Stimulated activated CD4-positive, alpha-beta T cell treated with anti-CD3 and anti-CD28 coated beads, TNF-alpha, amount 100 ng/mL, for 4 hours (primary cell): ENCODE measurements at regions not wholly inside any gene's neighbourhood (a gene's known extent, or its start where the extent isn't known, plus 50 kb on each side); places are given as distances from the start of the nearest gene placed in this dataset.

Experiments
- DNase-seq, 3 experiments: peaks; one replicate each; pipeline ENCODE4 v3.0.0-alpha.2; 2020; ENCODE audit warnings: low read depth in 3 of 3

DNA sequence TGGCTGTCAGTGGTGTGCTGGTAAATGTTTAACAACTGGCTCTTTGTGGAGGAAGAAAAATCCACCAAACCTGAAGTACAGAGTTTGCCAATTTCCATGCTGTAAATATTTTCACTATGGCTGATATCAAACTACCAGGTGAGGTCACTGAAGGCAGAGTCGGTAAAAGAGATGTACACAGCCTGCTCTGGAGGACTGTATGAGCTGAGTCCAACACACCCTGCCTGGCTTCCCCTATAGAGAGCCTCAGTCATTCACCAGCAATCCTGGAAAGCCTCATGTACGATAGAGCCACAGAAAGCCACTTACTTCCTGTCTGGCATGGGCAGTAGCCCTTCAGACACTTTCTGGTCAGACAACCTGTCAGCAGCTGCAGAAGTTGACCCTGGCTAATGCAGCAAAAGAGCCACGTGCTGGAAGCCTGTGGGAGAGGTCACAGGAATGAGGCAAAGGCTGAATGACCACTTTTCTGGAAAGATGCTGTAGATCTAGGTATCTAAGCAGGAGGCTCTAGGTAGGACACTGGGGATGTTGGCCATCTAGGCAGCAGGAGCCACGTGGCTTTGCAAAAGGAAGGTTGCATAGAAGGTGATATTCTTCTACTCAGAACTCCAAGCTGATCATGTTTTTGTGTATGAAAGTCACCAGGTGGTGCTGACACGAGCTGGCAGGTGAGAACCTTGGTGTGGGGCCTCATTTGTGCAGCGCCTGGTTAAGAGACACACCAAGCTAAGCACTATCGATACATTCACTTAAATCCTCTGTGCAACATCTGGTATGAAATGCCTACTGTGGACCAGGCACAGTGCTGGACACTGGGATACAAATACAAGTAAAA lies 553.9 kb downstream of the VRK1 start:
- DNase-seq: no peak

DNA sequence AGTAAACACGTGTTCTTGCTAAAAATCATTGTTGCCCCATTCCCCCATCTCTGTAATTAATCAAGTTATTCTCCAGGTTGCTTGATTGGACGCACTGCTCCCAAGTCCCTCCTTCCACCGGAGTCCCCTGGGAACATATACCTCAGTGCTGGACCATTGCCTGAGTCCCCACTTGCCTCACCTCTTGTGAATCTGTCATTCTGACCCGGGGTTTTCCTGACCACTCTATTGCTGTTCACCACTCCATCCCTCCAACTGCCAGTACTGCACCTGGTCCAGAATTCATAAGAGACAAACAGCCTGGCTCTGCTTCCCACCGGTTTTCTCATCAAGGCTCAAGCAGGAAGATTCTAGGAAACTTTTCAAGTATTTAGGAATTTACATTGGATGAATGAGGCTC lies 555.9 kb downstream of the VRK1 start:
- no peak for DNase-seq

DNA sequence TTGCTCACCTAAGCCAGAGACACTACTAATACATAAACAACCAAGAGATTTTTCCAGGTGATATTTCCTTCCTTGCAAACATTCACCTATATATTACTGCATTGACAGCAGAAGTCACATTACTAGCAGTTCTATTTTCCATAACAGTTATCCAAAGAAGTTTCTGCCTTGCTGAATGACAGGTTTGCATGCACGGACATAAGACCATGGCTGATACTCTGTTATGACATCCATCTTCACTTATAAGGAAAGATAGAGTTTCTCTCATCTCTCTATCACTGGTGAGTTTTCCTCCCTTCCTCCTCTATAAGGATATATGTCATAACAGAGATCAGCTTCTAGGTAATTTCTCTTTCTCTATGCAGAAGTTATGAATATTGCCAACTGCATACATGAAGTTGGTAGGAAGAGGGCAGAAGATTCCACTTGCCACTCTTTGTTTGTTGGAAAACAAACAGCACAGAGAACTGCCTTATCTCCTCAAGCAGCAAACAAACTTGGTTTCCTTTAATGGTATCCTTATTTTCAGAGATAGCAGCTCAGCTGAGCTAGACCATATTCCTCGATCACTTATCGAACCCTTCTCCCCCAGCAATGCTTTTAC lies 557.0 kb downstream of the VRK1 start:
- no peak for DNase-seq

DNA sequence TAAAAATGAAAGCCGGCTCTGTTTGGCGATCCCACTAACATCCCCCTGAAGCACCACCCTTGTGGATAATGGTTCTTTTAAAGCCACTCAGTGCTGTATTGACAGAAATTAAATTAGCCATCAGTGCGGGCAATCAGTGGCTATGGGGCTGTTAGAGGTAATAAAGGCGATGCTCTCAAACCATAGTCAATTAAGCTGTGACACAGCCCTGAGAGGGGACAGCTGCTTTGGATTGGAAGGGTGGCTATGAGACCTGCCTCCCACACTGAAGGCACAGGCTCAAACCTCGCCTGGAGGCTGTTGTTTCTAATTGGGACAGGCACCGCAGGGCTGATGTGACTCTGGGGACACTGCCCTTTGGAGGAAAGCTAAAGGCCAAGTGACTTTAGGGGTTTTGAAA lies 562.2 kb downstream of the VRK1 start:
- DNase-seq: no peak

DNA sequence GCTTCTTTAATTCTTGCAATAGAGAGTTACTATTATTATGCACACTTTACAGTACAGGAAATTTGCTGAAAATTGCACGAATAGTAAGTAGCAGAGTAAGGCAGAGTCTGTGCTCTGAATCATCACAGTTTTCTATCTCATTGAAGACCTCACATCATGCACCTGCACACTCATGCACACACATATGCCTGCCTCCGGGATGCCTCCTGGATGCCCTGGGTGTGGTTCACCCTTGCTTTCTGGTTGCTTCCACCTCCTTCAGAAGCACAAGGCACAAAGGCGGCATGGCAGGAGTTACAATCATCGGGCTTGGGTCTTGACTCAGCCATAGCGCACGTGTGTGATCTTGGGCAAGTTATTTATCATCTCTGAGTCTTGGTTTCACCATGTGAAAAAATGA lies 564.0 kb downstream of the VRK1 start:
- no peak for DNase-seq

DNA sequence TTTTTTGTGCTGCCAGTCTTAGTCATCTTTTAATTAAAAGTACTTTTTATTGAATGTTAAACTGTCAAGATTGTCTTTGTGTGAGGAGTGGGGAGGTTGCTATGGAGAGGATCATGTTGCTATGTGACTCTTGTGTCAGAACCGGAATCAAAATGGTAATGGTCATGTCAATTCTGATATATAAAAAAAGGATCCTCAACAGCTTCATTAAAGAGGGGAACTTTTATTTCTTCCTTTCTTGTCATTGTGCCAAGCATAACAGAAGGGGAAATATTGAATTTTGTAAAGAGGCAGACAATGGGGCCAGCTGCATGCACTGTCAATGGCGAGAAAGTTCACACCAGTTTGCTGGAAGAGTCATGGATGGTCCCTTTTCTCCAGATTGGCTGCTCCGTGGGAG lies 564.8 kb downstream of the VRK1 start:
- no peak for DNase-seq

DNA sequence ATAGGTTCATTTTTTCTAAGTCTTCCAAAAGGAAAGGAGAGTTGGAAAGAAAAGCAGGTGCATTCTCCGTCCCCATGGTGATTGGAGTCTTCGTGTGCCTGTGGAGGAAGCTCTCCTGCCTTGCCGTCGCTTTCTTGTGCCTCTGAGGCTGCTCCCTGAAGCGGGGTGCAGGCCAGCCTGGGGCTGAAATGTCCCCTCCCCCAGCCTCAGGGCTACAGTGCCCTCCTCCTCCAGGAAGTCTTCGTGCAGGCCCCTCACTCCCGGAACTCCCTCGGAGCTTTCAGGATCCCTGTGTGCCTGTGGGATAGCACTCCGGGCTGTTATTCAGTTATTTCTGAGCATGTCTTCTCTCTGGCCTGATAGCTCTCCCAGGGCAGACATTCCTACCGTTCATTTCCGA lies 569.2 kb downstream of the VRK1 start:
- DNase-seq: no peak

DNA sequence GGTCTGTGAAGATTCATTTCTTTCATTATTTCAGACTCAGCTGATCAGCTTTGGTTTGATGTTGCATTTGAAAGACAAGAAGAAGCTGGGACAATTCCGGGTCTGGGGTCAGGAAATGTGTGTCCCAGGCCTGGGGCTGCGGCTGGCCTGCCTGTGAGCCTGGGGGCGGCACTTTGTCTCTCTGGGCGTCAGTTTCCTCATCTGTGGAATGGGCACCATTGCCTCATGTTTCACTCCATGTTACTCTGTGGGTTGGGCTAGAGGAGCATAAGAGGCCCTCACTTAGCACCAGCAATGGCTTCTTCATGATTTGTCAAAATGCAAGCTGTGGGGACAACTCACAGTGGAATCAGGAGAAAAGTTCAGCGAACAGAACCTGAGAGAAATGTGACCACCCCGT lies 570.1 kb downstream of the VRK1 start:
- no peak for DNase-seq

DNA sequence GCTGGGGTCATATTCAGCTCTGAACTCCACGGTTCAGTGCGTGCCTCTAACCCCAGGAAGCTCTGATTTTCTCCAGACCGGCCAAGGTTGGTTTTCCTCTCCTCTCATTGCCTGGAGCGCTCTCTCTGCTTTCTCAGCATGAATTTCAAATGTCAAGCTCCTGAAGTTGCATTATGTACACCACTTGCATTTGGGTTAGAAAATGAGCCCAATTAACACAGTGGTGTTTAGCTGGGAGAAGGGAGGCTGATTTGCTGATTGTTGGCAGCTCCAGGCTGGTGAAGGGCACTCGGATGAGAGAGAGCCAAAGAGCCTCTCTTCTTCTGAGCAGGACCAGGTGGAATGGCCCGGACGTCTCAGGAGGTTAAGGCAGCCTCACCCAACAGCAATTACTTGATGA lies 570.9 kb downstream of the VRK1 start:
- no peak for DNase-seq

DNA sequence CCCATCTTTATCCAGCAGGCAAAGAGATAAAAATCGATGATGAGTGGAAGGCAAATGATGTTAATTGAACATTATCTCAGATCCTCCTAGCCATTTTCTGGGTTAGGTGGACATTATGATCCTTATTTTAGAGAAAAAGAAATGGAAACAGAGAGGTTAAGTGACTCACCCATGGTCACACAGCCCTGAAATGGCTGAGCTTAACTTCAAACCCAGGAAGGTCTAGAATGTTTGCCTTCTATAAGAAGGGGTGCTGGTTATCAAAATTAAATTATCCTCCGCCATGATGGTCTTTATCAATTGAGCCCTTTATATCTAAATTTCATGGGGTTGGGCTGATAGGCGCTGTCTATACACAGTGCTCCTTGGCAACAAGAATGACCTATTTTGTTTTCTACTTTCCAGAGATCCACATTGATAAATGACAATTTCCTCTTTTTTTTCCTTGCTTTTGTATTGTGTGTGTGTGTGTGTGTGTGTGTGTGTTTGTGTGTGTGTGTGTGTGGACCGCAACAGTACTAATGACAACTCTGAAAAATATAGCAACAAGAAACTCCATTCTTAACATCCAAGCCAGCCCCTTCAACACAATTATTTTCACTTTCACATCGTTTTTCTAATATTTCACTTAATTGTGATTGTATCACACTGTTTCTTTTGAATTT lies 571.9 kb downstream of the VRK1 start:
- no peak for DNase-seq

DNA sequence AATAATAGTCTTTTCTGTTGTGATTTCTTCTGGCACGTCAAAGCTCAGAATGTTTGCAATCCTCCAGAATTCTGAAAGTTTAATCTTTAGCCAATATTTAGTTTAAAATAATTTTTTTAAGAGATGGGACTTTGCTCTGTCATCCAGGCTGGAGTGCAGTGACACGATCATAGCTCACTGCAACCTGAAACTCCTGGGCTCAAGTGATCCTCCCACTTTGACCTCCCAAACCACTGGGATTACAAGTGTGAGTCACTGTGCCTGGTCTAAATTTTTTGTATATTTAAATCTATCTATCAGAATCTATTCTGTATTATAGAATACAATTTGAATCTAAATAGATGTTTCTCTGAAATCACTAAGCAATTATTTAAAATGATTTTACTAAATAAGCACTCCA lies 572.7 kb downstream of the VRK1 start:
- DNase-seq: no peak

DNA sequence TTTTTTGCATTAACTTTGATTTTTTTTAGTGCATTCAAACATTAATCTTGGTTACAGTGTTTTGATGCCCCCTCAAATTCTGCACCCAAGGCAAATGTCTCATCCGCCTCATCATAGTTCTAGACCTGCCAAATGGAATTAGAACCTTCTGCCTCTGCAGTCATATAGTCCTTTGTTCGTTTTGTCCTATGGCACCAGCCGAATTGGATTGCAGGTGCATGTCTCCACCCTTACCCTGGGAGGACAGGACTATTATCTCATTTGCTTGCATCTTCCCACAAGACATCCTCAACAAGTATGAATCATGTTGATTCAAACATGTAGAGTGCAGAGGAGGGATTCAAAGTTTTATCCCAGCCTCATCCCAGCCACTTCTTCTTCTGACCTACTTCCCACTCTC lies 579.1 kb downstream of the VRK1 start:
- no peak for DNase-seq

DNA sequence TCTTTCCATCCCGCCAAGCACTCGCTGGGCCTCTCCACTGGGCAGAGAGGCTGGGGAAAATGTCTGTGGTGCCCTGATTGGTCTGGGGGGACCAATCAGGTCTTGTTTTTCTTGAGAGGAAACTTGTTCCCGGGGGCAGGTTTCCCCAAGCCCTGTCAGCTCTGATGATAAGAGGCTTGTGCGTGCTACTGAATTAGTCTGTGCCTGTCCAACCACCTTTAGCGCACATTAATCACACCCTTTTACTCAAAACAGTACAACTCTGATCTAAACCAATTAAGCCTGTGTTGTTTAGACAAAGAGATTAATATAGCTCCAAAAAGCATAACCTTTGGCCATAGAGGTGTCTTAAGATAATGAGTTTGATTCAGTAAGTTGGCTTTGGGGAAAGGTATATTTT lies 580.4 kb downstream of the VRK1 start:
- no peak for DNase-seq

DNA sequence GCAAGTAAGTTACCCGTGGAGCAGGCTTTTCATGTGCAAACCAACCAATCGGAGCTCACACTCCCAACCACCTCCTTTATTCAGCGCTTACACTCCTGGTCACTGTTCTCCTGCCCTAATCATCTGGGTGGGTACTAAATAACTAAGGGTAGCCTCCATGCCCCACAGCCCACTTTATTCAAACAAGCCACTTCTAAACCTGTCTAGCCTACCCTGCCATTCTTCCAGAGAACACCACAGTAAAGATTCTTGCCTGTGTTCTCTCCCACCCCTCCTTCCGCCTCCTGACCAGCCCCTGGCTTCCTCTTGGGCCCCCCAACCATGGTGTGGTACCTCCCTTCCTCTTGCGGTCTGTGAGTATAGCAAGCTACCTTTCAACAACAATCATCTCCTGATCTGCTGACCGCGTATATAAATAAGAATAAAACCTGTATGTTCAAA lies 581.9 kb downstream of the VRK1 start:
- no peak for DNase-seq

DNA sequence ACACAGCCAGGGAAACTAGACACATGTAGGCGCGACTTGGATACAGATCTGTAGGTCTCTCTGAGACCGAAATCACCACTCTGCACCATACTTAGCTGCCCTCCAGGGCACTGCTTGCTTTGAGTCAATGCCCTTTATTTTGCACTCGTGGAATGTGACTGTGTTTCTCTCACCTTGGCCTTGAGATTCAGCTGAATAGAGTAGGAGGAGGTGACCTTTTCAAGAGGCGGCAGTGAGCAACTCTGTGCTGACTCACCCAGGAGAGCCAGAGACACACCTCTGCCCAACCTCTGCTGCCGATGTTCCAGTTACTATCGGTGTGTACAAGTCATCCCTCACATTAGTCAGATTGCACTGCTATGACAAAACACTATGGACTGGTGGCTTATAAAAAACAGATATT lies 583.4 kb downstream of the VRK1 start:
- DNase-seq: peak; percentile 25 to 50 (median 49)

DNA sequence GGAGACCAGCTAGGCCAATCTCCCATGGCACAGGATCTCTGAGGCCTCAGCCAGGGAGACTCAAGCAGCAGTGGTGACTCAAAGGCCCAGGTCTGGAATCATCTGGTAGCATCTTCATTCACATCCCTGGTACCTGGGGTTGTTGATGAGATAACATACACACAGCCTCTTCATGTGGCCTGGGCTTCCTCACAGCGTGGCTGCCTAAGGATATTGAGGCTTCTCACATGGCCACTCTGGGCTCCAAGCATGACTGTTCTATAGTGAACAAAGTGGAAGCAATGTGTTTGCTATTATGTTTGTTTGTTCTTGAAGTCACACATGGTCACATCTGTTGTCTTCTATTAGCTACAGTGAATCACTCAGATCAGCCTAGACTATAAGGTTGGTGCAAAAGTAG lies 584.1 kb downstream of the VRK1 start:
- no peak for DNase-seq

DNA sequence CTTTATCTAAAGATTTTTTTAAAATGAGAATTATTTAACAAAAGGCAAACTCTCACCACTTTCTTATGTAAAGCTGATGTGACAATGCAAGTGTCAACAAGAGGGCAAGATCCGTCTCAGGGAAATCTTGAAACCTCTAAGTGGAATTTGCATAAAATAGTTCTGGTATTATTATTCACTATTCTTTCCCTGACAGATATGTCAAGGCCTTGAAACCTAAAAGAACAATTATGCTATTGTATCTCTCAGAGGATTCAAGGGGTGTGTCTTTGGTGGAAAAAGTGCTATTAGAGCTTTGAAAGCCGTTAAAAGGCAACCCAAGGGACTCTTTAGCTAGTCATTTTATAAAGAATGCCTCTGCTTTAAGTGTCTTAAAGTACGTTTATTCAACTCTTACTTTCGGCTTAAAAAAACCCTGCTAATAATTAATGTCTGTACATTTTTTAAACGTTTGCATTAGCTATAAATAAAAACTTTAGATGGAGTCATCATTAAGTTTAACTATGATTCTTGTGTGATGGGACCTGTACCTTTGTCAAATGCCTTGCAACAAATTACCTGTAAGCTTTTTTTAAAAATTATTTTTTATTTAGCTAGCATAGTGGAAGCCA lies 585.5 kb downstream of the VRK1 start:
- no peak for DNase-seq

DNA sequence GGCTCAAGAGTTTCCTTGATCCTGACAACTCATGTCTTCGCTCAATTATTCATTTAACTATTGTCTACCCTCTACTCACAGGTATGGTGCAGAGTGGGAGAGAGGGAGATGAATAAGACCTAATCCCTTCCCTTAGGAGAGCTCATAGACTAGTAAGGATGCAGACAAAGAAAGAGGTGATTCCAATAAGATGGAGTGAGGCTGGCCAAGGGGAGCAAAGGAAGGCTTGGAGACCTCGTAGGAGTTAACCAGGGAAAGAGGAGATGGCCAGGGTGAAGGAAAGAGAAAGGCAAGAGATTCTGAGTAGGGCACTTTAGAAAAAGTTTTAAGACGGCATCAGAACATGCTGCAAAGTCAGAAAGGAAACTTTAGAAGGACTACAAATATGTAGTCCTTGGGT lies 588.5 kb downstream of the VRK1 start:
- no peak for DNase-seq

DNA sequence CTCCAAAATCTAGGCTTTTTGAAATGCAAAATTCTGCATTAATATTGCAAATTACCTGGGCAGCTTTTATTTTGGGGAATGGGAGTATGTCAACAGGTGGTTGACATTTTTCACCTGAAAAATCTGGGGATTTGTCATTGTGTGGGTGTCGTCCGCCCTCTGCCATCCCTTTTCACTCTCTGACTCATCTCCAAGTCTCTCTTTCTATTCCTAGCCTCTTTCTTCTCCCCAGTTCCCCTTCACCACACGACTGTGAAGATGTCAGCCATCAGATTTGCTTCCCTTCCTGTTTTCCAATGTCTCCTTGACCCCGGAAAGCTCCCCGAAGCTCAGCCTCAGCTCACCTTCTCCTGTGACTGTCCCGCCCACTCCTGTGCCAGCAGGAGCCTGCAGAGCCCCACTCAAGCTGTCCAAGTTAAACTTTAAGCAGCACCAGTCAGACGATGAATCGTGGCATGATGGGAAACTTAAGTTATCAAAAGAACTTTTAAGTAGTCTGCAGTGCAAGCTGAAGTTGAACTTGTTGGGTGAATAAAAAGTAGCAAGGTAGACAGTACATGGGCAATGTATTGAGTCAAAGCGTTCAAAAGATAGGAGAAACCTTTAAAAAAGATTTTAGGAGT lies 590.2 kb downstream of the VRK1 start:
- no peak for DNase-seq

DNA sequence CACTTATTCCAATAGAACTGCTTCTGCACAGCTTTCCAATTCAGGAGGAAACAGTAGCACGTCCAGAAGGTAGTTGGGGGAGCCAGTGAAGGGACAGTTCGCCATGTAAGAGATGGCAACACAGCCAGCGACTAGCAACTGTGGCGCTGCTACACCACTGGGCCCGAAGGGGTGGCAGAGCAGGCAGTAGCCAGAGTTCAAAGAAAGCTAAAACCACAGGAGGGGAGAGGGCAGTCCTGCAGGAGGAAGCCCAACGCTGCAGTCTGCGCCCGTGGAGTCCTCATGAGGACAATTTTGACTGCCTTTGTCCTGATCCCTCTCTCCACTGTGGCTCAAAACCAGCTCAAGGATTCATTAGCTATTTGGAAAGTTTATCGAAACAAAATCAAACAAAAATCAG lies 591.2 kb downstream of the VRK1 start:
- no peak for DNase-seq

DNA sequence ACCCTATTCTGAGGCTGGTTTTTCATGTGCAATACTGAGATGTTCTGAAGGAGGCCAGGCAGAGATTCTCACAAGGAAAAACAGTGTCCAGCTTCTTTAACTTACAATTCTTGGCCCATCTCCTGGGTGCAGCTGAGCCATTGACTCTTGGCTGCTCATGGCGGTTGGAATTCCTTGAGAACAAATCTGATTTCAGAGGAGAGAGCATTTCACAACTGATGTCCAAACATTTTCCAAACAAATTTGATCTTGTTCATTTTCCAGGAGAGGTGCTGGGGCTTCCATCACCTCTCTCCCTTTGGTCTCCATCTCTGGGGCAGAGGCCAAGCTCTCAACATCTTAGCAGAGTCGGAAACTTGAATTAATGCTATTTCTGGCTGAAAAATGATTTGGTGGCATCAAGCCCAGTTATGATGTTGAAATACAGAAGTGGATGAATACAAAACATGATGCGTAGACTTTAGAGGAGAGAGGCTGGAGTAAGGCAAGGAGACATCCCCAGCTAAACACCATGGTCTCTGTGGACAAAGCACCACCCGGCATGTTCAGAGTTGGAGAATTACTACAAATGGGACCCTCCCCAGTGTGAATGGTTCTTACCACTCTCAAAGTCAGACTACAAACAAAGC lies 593.0 kb downstream of the VRK1 start:
- DNase-seq: no peak

DNA sequence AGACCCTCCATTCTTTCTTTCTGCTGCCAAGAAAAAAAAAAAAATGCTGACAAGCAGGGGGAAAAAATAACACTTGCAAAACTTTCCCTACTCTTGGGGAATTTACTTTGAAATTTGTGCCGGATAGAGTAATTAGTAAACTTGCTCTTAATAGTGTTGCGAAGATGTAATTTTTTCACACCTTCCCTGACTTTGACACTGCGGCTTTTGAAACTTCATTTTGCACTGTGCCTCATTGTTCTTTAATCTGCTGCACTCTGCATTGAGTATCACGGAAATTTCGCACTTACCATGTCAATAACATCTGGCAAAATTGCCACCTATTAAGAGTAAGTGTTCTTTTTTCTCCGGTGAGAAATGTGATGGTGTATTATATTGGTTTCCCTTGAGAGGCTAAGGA lies 596.1 kb downstream of the VRK1 start:
- DNase-seq: no peak
